ENCODE measurements at regions not wholly inside any gene's neighbourhood (a gene's known extent, or its start where the extent isn't known, plus 50 kb on each side); places are given as distances from the start of the nearest gene placed in this dataset.

- Mint-ChIP-seq H3K9me3 (peaks cover 0 to 16% (median 8%) of the 10 kb centered on the region in 5 donors), H3K27me3 (no peaks in the 10 kb centered on the region), H3K36me3 (no peaks in the 10 kb centered on the region), H3K27ac (no peak overlapping the region), H3K4me3 (no peak overlapping the region), H3K4me1 (no peaks in the 10 kb centered on the region)
- Histone ChIP-seq H3K4me1 (ENCODE audit: insufficient read depth, low read length) (no peaks in the 10 kb centered on the region), H3K27ac (ENCODE audit: low read depth, low read length) (no peak overlapping the region), H3K9me3 (ENCODE audit: low read length) (no peaks in the 10 kb centered on the region), H3K36me3 (ENCODE audit: insufficient read depth, low read length) (no peaks in the 10 kb centered on the region), H3K4me3 (ENCODE audit: low read length) (no peak overlapping the region), H3K27me3 (ENCODE audit: insufficient read depth, low read length, poor library complexity, severe bottlenecking) (no peaks in the 10 kb centered on the region)
- no peak for DNase-seq
- CTCF ChIA-PET: no interaction called here
- POLR2A ChIA-PET: no interaction called here
Observed at GRCh38 chr11:91823252-91823830, 401.3 kb upstream of the FAT3 start.

GRCh38 chr11:91822805-91823204 lies 401.8 kb upstream of the FAT3 start:
- H3K27me3 Mint-ChIP-seq: no peaks in the 10 kb centered on the region
- no peaks in the 10 kb centered on the region for H3K36me3 ChIP-seq (ENCODE audit: insufficient read depth, low read length)
- H3K4me1 Mint-ChIP-seq: no peaks in the 10 kb centered on the region
- H3K4me3 ChIP-seq (ENCODE audit: low read length): no peak overlapping the region
- H3K27me3 ChIP-seq (ENCODE audit: insufficient read depth, low read length, poor library complexity, severe bottlenecking): no peaks in the 10 kb centered on the region
- no peak for DNase-seq
- POLR2A ChIA-PET: no interaction called here
- H3K27ac ChIP-seq (ENCODE audit: low read depth, low read length): no peak overlapping the region
- CTCF ChIA-PET: no interaction called here
- peaks cover 0 to 20% (median 8%) of the 10 kb centered on the region in 5 donors for H3K9me3 Mint-ChIP-seq
- no peak overlapping the region for H3K27ac Mint-ChIP-seq
- no peaks in the 10 kb centered on the region for H3K36me3 Mint-ChIP-seq
- no peak overlapping the region for H3K4me3 Mint-ChIP-seq
- no peaks in the 10 kb centered on the region for H3K4me1 ChIP-seq (ENCODE audit: insufficient read depth, low read length)
- H3K9me3 ChIP-seq (ENCODE audit: low read length): no peaks in the 10 kb centered on the region

GRCh38 chr11:91820709-91821108 lies 403.9 kb upstream of the FAT3 start:
- Histone ChIP-seq H3K36me3 (ENCODE audit: insufficient read depth, low read length) (no peaks in the 10 kb centered on the region), H3K4me3 (ENCODE audit: low read length) (no peak overlapping the region), H3K27ac (ENCODE audit: low read depth, low read length) (no peak overlapping the region), H3K27me3 (ENCODE audit: insufficient read depth, low read length, poor library complexity, severe bottlenecking) (no peaks in the 10 kb centered on the region), H3K9me3 (ENCODE audit: low read length) (no peaks in the 10 kb centered on the region), H3K4me1 (ENCODE audit: insufficient read depth, low read length) (no peaks in the 10 kb centered on the region)
- no peaks in the 10 kb centered on the region for H3K27me3 Mint-ChIP-seq
- ChIA-PET POLR2A (no interaction called here), CTCF (no interaction called here)
- no peak overlapping the region for H3K27ac Mint-ChIP-seq
- no peaks in the 10 kb centered on the region for H3K36me3 Mint-ChIP-seq
- no peak for DNase-seq
- no peaks in the 10 kb centered on the region for H3K4me1 Mint-ChIP-seq
- H3K9me3 Mint-ChIP-seq: peaks cover 0 to 20% (median 5%) of the 10 kb centered on the region in 5 donors
- H3K4me3 Mint-ChIP-seq: no peak overlapping the region

GRCh38 chr11:91819777-91820176 lies 404.8 kb upstream of the FAT3 start:
- Mint-ChIP-seq H3K4me1 (no peaks in the 10 kb centered on the region), H3K4me3 (no peak overlapping the region), H3K27ac (no peak overlapping the region), H3K36me3 (no peaks in the 10 kb centered on the region), H3K27me3 (no peaks in the 10 kb centered on the region), H3K9me3 (peaks cover 0 to 17% (median 7%) of the 10 kb centered on the region in 5 donors)
- ChIA-PET CTCF (no interaction called here), POLR2A (no interaction called here)
- DNase-seq: no peak
- H3K27me3 ChIP-seq (ENCODE audit: insufficient read depth, low read length, poor library complexity, severe bottlenecking): no peaks in the 10 kb centered on the region
- no peaks in the 10 kb centered on the region for H3K36me3 ChIP-seq (ENCODE audit: insufficient read depth, low read length)
- no peaks in the 10 kb centered on the region for H3K9me3 ChIP-seq (ENCODE audit: low read length)
- H3K4me1 ChIP-seq (ENCODE audit: insufficient read depth, low read length): no peaks in the 10 kb centered on the region
- H3K27ac ChIP-seq (ENCODE audit: low read depth, low read length): no peak overlapping the region
- no peak overlapping the region for H3K4me3 ChIP-seq (ENCODE audit: low read length)

- ChIA-PET CTCF (no interaction called here), POLR2A (no interaction called here)
- Mint-ChIP-seq H3K4me3 (no peak overlapping the region), H3K27me3 (no peaks in the 10 kb centered on the region), H3K9me3 (peaks cover 0 to 17% (median 7%) of the 10 kb centered on the region in 5 donors), H3K27ac (no peak overlapping the region), H3K36me3 (no peaks in the 10 kb centered on the region), H3K4me1 (no peaks in the 10 kb centered on the region)
- no peaks in the 10 kb centered on the region for H3K9me3 ChIP-seq (ENCODE audit: low read length)
- no peaks in the 10 kb centered on the region for H3K36me3 ChIP-seq (ENCODE audit: insufficient read depth, low read length)
- H3K4me1 ChIP-seq (ENCODE audit: insufficient read depth, low read length): no peaks in the 10 kb centered on the region
- DNase-seq: no peak
- no peaks in the 10 kb centered on the region for H3K27me3 ChIP-seq (ENCODE audit: insufficient read depth, low read length, poor library complexity, severe bottlenecking)
- H3K4me3 ChIP-seq (ENCODE audit: low read length): no peak overlapping the region
- no peak overlapping the region for H3K27ac ChIP-seq (ENCODE audit: low read depth, low read length)
Observed at GRCh38 chr11:91819195-91819594, 405.4 kb upstream of the FAT3 start.

GRCh38 chr11:91817996-91818395 lies 406.6 kb upstream of the FAT3 start:
- no peak overlapping the region for H3K27ac ChIP-seq (ENCODE audit: low read depth, low read length)
- no peaks in the 10 kb centered on the region for H3K27me3 ChIP-seq (ENCODE audit: insufficient read depth, low read length, poor library complexity, severe bottlenecking)
- H3K4me1 ChIP-seq (ENCODE audit: insufficient read depth, low read length): no peaks in the 10 kb centered on the region
- Mint-ChIP-seq H3K27ac (no peak overlapping the region), H3K4me1 (no peaks in the 10 kb centered on the region), H3K4me3 (no peak overlapping the region), H3K9me3 (peaks cover 0 to 14% (median 7%) of the 10 kb centered on the region in 5 donors), H3K27me3 (no peaks in the 10 kb centered on the region), H3K36me3 (no peaks in the 10 kb centered on the region)
- no peaks in the 10 kb centered on the region for H3K9me3 ChIP-seq (ENCODE audit: low read length)
- no peaks in the 10 kb centered on the region for H3K36me3 ChIP-seq (ENCODE audit: insufficient read depth, low read length)
- DNase-seq: no peak
- ChIA-PET POLR2A (no interaction called here), CTCF (no interaction called here)
- no peak overlapping the region for H3K4me3 ChIP-seq (ENCODE audit: low read length)

- H3K4me3 ChIP-seq (ENCODE audit: low read length): no peak overlapping the region
- no peaks in the 10 kb centered on the region for H3K9me3 ChIP-seq (ENCODE audit: low read length)
- ChIA-PET CTCF (no interaction called here), POLR2A (no interaction called here)
- no peaks in the 10 kb centered on the region for H3K27me3 Mint-ChIP-seq
- H3K27ac ChIP-seq (ENCODE audit: low read depth, low read length): no peak overlapping the region
- no peaks in the 10 kb centered on the region for H3K4me1 ChIP-seq (ENCODE audit: insufficient read depth, low read length)
- no peak for DNase-seq
- H3K4me1 Mint-ChIP-seq: no peaks in the 10 kb centered on the region
- H3K9me3 Mint-ChIP-seq: peaks cover 2 to 16% (median 5%) of the 10 kb centered on the region in 5 donors
- no peak overlapping the region for H3K27ac Mint-ChIP-seq
- H3K36me3 Mint-ChIP-seq: no peaks in the 10 kb centered on the region
- no peak overlapping the region for H3K4me3 Mint-ChIP-seq
- no peaks in the 10 kb centered on the region for H3K27me3 ChIP-seq (ENCODE audit: insufficient read depth, low read length, poor library complexity, severe bottlenecking)
- H3K36me3 ChIP-seq (ENCODE audit: insufficient read depth, low read length): no peaks in the 10 kb centered on the region
Observed at GRCh38 chr11:91813263-91813662, 411.4 kb upstream of the FAT3 start.

- Mint-ChIP-seq H3K36me3 (no peaks in the 10 kb centered on the region), H3K4me3 (no peak overlapping the region), H3K9me3 (peaks cover 4 to 20% (median 11%) of the 10 kb centered on the region in 5 donors), H3K4me1 (no peaks in the 10 kb centered on the region), H3K27ac (no peak overlapping the region), H3K27me3 (no peaks in the 10 kb centered on the region)
- no peak for DNase-seq
- Histone ChIP-seq H3K27ac (ENCODE audit: low read depth, low read length) (no peak overlapping the region), H3K4me3 (ENCODE audit: low read length) (no peak overlapping the region), H3K27me3 (ENCODE audit: insufficient read depth, low read length, poor library complexity, severe bottlenecking) (no peaks in the 10 kb centered on the region), H3K4me1 (ENCODE audit: insufficient read depth, low read length) (no peaks in the 10 kb centered on the region), H3K36me3 (ENCODE audit: insufficient read depth, low read length) (no peaks in the 10 kb centered on the region), H3K9me3 (ENCODE audit: low read length) (no peaks in the 10 kb centered on the region)
- POLR2A ChIA-PET: no interaction called here
- CTCF ChIA-PET: no interaction called here
Observed at GRCh38 chr11:91810871-91811270, 413.7 kb upstream of the FAT3 start.

GRCh38 chr11:91805293-91805692 lies 419.3 kb upstream of the FAT3 start:
- H3K27ac Mint-ChIP-seq: no peak overlapping the region
- no peaks in the 10 kb centered on the region for H3K4me1 Mint-ChIP-seq
- H3K36me3 Mint-ChIP-seq: no peaks in the 10 kb centered on the region
- H3K9me3 Mint-ChIP-seq: peaks cover 3 to 21% (median 8%) of the 10 kb centered on the region in 5 donors
- DNase-seq: no peak
- H3K27ac ChIP-seq (ENCODE audit: low read depth, low read length): no peak overlapping the region
- H3K27me3 Mint-ChIP-seq: no peaks in the 10 kb centered on the region
- POLR2A ChIA-PET: no interaction called here
- no peaks in the 10 kb centered on the region for H3K27me3 ChIP-seq (ENCODE audit: insufficient read depth, low read length, poor library complexity, severe bottlenecking)
- H3K4me1 ChIP-seq (ENCODE audit: insufficient read depth, low read length): no peaks in the 10 kb centered on the region
- no peaks in the 10 kb centered on the region for H3K9me3 ChIP-seq (ENCODE audit: low read length)
- H3K4me3 ChIP-seq (ENCODE audit: low read length): no peak overlapping the region
- CTCF ChIA-PET: no interaction called here
- H3K4me3 Mint-ChIP-seq: no peak overlapping the region
- no peaks in the 10 kb centered on the region for H3K36me3 ChIP-seq (ENCODE audit: insufficient read depth, low read length)

All from CD8-positive, alpha-beta memory T cell (primary cell).